Astrocyte of the cerebellum (primary cell): ENCODE measurements at regions not wholly inside any gene's neighbourhood (a gene's known extent, or its start where the extent isn't known, plus 50 kb on each side); places are given as distances from the start of the nearest gene placed in this dataset.

Experiments
- DNase-seq: peaks from one replicate; pipeline ENCODE4 v3.0.0-alpha.2; 2011; ENCODE audit warnings: low read depth
- H3K4me3 ChIP-seq: 2 replicates; pipeline ENCODE4 v1.5.1; 2011; ENCODE audit warnings: mild to moderate bottlenecking, low read depth, low read length, moderate library complexity
- CTCF ChIP-seq: IDR thresholded peaks from 2 replicates; pipeline ENCODE4 v1.5.1; 2012; ENCODE audit warnings: low read length, low read depth, moderate library complexity, mild to moderate bottlenecking; ENCODE audit errors: missing control alignments
- in situ Hi-C: cut with HindIII; loops from 2 replicates; pipeline ENCODE4 v1.10.0; 2017; ENCODE audit warnings: low sequenced_read_pairs

GRCh38 chr11:56905936-56906335, 82.8 kb upstream of the OR5AK2 start:
- no peak for DNase-seq
- in situ Hi-C loops, result no loop called here
- no peak for TF ChIP-seq CTCF
- no peak overlapping the region for H3K4me3 ChIP-seq

- in situ Hi-C loops, result no loop called here
- H3K4me3 ChIP-seq, result no peak overlapping the region
- TF ChIP-seq CTCF, result no peak
- no peak for DNase-seq
Observed at GRCh38 chr11:56905442-56905841, 83.3 kb upstream of the OR5AK2 start.

- TF ChIP-seq CTCF, result no peak
- no peak for DNase-seq
- in situ Hi-C loops, result no loop called here
- H3K4me3 ChIP-seq, result no peak overlapping the region
Observed at GRCh38 chr11:56898856-56899255, 89.9 kb upstream of the OR5AK2 start.

- TF ChIP-seq CTCF, result no peak
- in situ Hi-C loops, result no loop called here
- no peak for DNase-seq
- H3K4me3 ChIP-seq, result no peak overlapping the region
Observed at GRCh38 chr11:56890584-56891305, 98.0 kb upstream of the OR5AK2 start.

GRCh38 chr11:56889986-56890385, 98.7 kb upstream of the OR5AK2 start:
- TF ChIP-seq CTCF, result no peak
- in situ Hi-C loops, result no loop called here
- DNase-seq, result no peak
- H3K4me3 ChIP-seq, result no peak overlapping the region

- DNase-seq, result no peak
- H3K4me3 ChIP-seq, result no peak overlapping the region
- TF ChIP-seq CTCF, result no peak
- in situ Hi-C loops, result no loop called here
Observed at GRCh38 chr11:56887940-56888339, 100.8 kb upstream of the OR5AK2 start.
